ENCODE measurements at regions not wholly inside any gene's neighbourhood (a gene's known extent, or its start where the extent isn't known, plus 50 kb on each side); places are given as distances from the start of the nearest gene placed in this dataset.
"Not testable (repeated sequence)": the region's sequence is repeated elsewhere in the genome, so short reads cannot be mapped to it uniquely, and the experiment has no call there.

DNA sequence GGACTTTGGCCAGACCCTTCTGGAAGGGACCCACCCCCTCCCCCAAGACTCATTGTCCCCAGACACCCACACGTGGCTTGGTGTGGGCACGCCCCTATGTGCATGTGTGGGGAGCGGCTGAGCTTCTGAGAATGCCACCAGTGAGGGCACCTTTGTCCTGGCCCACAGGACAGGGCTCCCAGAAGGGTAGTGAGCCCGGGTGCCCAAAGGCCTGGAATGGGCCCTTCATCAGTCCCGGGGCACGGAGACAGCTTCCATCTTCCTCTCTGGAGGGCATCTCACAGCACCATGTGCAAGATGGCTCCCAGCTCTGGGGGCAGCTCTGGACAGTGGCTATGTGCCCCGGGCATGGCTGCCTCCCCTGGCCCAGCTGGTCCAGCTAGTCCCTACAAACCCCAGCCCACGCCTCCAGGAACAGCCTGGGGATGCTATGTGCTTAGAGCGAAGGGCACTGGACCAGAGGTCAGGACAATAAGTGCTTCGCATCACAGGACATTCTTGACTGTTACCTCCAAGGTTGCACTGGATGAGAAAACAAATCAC lies 70.1 kb upstream of the PTPN20 start:
- TF ChIP-seq, protein P1, sequence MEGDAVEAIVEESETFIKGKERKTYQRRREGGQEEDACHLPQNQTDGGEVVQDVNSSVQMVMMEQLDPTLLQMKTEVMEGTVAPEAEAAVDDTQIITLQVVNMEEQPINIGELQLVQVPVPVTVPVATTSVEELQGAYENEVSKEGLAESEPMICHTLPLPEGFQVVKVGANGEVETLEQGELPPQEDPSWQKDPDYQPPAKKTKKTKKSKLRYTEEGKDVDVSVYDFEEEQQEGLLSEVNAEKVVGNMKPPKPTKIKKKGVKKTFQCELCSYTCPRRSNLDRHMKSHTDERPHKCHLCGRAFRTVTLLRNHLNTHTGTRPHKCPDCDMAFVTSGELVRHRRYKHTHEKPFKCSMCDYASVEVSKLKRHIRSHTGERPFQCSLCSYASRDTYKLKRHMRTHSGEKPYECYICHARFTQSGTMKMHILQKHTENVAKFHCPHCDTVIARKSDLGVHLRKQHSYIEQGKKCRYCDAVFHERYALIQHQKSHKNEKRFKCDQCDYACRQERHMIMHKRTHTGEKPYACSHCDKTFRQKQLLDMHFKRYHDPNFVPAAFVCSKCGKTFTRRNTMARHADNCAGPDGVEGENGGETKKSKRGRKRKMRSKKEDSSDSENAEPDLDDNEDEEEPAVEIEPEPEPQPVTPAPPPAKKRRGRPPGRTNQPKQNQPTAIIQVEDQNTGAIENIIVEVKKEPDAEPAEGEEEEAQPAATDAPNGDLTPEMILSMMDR (IDR thresholded peaks at IDR 0.05; ENCODE audit: low read depth, low read length, poor library complexity, severe bottlenecking): not testable (repeated sequence)
- not testable (repeated sequence) for TF ChIP-seq EZH2phosphoT487 (IDR thresholded peaks at IDR 0.05; ENCODE audit: borderline replicate concordance, low read length)

Data from DOHH2 (cell line).